ENCODE measurements at regions not wholly inside any gene's neighbourhood (a gene's known extent, or its start where the extent isn't known, plus 50 kb on each side); places are given as distances from the start of the nearest gene placed in this dataset.

DNA sequence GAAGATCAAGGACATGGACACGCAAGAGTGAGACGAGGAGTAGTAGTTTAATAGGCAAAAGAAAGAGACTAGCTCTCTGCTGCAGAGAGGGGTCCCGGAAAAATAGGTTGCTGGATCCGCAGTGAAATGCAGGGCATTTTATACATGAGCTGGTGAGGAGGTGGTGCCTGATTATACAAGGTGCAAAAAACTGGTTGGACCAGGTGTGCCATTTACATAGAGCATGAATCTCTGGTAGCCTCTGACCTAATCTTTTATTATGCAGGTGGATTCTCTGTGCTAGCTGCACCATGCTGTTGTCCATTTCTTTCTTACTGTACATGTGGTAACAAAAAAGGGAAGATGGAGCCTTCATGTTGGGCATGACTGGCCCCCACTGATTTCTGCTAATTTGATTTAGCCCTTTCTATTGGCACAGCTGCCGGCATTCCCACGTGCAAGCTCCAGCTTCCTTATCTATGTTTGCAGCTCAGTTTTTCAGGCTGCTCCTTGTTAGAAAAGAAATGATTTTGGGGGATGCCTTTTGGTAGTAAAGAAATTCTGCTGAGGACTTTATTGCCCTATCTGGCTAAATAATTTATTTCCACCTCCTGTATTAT is 548.1 kb downstream of the BRINP3 start:
- FAIRE-seq (no peak), DNase-seq (peak in 1 of 5 donors; percentile 3)
- no peaks in the 10 kb centered on the region for H3K36me3 ChIP-seq (ENCODE audit: control insufficient read depth in 2 of 3, insufficient read depth in 3 of 3, low read length in 3 of 3)
- no peak overlapping the region for H3K27ac ChIP-seq (ENCODE audit: low read depth in 2 of 2, low read length in 2 of 2)
- no peaks in the 10 kb centered on the region for H3K27me3 ChIP-seq (ENCODE audit: control insufficient read depth, insufficient read depth, low read length)
- H3K9me3 ChIP-seq (ENCODE audit: control insufficient read depth in 2 of 3, insufficient read depth in 1 of 3, low read length in 3 of 3), result no peaks in the 10 kb centered on the region
- no peaks in the 10 kb centered on the region for H3K4me1 ChIP-seq (ENCODE audit: control insufficient read depth in 2 of 3, insufficient read depth in 2 of 3, low read depth in 1 of 3, low read length in 3 of 3)
- no peak overlapping the region for H3K9ac ChIP-seq (ENCODE audit: low read length in 3 of 3)
- no peak overlapping the region for H3K4me3 ChIP-seq (ENCODE audit: low read length in 3 of 3)
- intact Hi-C loops (cut with DNase I), result no loop called here
- TF ChIP-seq, protein P1, sequence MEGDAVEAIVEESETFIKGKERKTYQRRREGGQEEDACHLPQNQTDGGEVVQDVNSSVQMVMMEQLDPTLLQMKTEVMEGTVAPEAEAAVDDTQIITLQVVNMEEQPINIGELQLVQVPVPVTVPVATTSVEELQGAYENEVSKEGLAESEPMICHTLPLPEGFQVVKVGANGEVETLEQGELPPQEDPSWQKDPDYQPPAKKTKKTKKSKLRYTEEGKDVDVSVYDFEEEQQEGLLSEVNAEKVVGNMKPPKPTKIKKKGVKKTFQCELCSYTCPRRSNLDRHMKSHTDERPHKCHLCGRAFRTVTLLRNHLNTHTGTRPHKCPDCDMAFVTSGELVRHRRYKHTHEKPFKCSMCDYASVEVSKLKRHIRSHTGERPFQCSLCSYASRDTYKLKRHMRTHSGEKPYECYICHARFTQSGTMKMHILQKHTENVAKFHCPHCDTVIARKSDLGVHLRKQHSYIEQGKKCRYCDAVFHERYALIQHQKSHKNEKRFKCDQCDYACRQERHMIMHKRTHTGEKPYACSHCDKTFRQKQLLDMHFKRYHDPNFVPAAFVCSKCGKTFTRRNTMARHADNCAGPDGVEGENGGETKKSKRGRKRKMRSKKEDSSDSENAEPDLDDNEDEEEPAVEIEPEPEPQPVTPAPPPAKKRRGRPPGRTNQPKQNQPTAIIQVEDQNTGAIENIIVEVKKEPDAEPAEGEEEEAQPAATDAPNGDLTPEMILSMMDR (IDR thresholded peaks at IDR 0.05; ENCODE audit: borderline replicate concordance, extremely low read depth, insufficient read depth), result no peak

DNA sequence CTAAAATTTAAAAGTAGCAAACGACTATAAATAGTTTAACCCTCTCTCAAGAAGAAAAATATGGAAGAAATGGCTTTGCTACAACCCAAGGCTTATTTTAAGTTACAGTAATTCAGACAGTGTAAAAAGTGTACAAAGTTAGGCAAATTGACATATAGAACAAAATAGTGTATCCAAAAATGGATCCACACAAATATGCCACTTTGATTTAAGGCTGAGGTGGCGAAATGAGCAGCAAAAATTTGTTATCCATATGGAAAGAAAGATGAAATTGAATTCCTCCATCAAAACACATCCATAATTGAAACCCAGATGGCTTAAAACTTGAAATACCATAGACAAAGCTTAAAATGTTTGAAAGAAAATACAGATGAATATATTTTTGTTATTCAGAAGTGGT is 540.8 kb downstream of the BRINP3 start:
- intact Hi-C loops (cut with DNase I), result no loop called here
- DNase-seq (no peak), FAIRE-seq (peak; percentile 30)
- H3K4me3 ChIP-seq (ENCODE audit: low read length in 3 of 3), result no peak overlapping the region
- no peaks in the 10 kb centered on the region for H3K4me1 ChIP-seq (ENCODE audit: control insufficient read depth in 2 of 3, insufficient read depth in 2 of 3, low read depth in 1 of 3, low read length in 3 of 3)
- no peak overlapping the region for H3K9ac ChIP-seq (ENCODE audit: low read length in 3 of 3)
- no peaks in the 10 kb centered on the region for H3K9me3 ChIP-seq (ENCODE audit: control insufficient read depth in 2 of 3, insufficient read depth in 1 of 3, low read length in 3 of 3)
- no peak overlapping the region for H3K27ac ChIP-seq (ENCODE audit: low read depth in 2 of 2, low read length in 2 of 2)
- H3K36me3 ChIP-seq (ENCODE audit: control insufficient read depth in 2 of 3, insufficient read depth in 3 of 3, low read length in 3 of 3), result no peaks in the 10 kb centered on the region
- H3K27me3 ChIP-seq (ENCODE audit: control insufficient read depth, insufficient read depth, low read length), result no peaks in the 10 kb centered on the region
- TF ChIP-seq, protein P1 (IDR thresholded peaks at IDR 0.05; ENCODE audit: borderline replicate concordance, extremely low read depth, insufficient read depth), result no peak

DNA sequence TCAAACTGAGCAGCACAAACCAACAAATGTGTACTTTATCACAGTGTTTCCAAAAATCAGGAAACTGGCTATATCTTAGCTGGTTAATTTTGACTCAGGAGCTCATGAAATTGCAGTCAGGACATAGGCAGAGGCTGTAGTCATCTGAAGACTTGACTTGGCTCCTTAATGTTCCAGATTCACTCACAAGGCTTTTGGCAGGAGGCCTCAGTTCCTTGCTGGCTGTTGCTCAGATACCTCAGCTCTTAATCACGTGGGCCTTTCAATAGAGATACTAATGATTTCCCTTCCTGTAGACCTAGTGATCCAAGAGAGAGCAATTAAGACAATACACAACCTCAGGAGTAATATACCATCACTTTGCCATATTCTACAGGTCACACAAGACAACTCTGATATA is 537.7 kb downstream of the BRINP3 start:
- intact Hi-C loops (cut with DNase I), result no loop called here
- no peak for FAIRE-seq
- Histone ChIP-seq H3K27ac (ENCODE audit: low read depth in 2 of 2, low read length in 2 of 2) (no peak overlapping the region), H3K4me1 (ENCODE audit: control insufficient read depth in 2 of 3, insufficient read depth in 2 of 3, low read depth in 1 of 3, low read length in 3 of 3) (no peaks in the 10 kb centered on the region), H3K36me3 (ENCODE audit: control insufficient read depth in 2 of 3, insufficient read depth in 3 of 3, low read length in 3 of 3) (no peaks in the 10 kb centered on the region), H3K4me3 (ENCODE audit: low read length in 3 of 3) (no peak overlapping the region), H3K27me3 (ENCODE audit: control insufficient read depth, insufficient read depth, low read length) (no peaks in the 10 kb centered on the region), H3K9ac (ENCODE audit: low read length in 3 of 3) (no peak overlapping the region), H3K9me3 (ENCODE audit: control insufficient read depth in 2 of 3, insufficient read depth in 1 of 3, low read length in 3 of 3) (no peaks in the 10 kb centered on the region)
- no peak for DNase-seq
- TF ChIP-seq, protein P1 (IDR thresholded peaks at IDR 0.05; ENCODE audit: borderline replicate concordance, extremely low read depth, insufficient read depth), result no peak

DNA sequence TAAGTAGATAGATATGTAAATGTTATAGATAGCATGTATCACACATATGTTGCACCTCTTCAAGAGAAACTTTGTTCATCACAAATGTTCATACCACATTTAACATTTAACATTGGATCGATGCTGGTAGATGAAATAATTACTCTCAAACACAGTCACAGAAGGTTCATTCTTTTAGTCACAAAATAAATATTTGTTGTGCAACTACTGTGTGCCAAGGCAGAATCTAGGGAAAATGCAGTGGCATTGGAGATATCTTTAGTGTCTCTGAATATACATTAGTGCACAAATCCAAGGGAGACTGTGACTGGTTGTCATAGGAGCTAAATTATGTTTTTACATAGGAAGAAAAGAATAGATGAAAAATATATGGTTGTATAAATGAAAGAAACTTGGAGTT is 535.7 kb downstream of the BRINP3 start:
- H3K27me3 ChIP-seq (ENCODE audit: control insufficient read depth, insufficient read depth, low read length), result no peaks in the 10 kb centered on the region
- FAIRE-seq, result no peak
- TF ChIP-seq, protein P1 (IDR thresholded peaks at IDR 0.05; ENCODE audit: borderline replicate concordance, extremely low read depth, insufficient read depth), result no peak
- no peak for DNase-seq
- no peak overlapping the region for H3K4me3 ChIP-seq (ENCODE audit: low read length in 3 of 3)
- no peak overlapping the region for H3K27ac ChIP-seq (ENCODE audit: low read depth in 2 of 2, low read length in 2 of 2)
- H3K9me3 ChIP-seq (ENCODE audit: control insufficient read depth in 2 of 3, insufficient read depth in 1 of 3, low read length in 3 of 3), result no peaks in the 10 kb centered on the region
- intact Hi-C loops (cut with DNase I), result no loop called here
- H3K4me1 ChIP-seq (ENCODE audit: control insufficient read depth in 2 of 3, insufficient read depth in 2 of 3, low read depth in 1 of 3, low read length in 3 of 3), result no peaks in the 10 kb centered on the region
- H3K36me3 ChIP-seq (ENCODE audit: control insufficient read depth in 2 of 3, insufficient read depth in 3 of 3, low read length in 3 of 3), result no peaks in the 10 kb centered on the region
- H3K9ac ChIP-seq (ENCODE audit: low read length in 3 of 3), result no peak overlapping the region
